ENCODE measurements at regions not wholly inside any gene's neighbourhood (a gene's known extent, or its start where the extent isn't known, plus 50 kb on each side); places are given as distances from the start of the nearest gene placed in this dataset.
"Not testable (repeated sequence)": the region's sequence is repeated elsewhere in the genome, so short reads cannot be mapped to it uniquely, and the experiment has no call there.

DNA sequence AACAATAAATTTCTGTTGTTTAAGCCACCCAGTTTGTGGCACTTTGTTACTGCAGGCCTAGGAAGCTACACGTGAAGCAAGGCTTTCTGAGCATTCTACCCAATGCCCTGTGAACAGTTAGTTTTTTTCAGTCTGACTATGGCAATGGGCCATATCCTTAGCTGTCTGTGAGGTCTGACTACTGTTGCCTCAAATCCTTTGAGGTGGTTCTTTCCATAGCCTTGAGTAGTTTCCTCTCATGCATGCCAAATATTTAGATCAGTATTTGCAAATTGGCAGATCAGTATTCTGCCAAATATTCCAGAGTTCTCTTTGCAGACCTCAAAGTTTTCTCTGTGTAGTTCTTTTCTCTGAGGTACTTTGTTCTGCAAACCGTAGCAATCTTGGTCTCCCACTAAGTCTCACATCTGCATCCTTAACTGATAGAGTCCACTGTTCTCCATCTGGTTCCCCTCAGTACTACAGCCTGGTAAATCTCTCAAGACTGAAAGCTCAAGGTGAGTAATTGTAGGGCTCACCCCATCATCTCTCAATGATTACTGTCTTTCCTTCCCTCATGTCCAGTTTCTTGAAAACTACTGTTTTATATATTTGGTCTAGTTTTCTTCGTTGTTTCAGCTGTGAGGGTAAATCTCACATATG, 984.9 kb upstream of the INTU start:
- Histone ChIP-seq H3K4me1 (ENCODE audit: low read length) (no peaks in the 10 kb centered on the region), H3K36me3 (replicated peaks; ENCODE audit: low read depth, low read length) (no peaks in the 10 kb centered on the region), H3K79me2 (ENCODE audit: low read length) (no peaks in the 10 kb centered on the region), H3K9me3 (ENCODE audit: insufficient read depth, low read length) (no peaks in the 10 kb centered on the region), H3K27me3 (ENCODE audit: low read depth, low read length) (no peaks in the 10 kb centered on the region), H3K4me2 (ENCODE audit: low read length) (no peak overlapping the region), H2AFZ (ENCODE audit: low read depth, low read length) (no peak overlapping the region), H3K9ac (ENCODE audit: low read length) (no peak overlapping the region), H3K27ac (ENCODE audit: low read length) (no peak overlapping the region), H3K4me3 (ENCODE audit: low read length) (no peak overlapping the region), H4K20me1 (ENCODE audit: insufficient read depth, low read length) (no peaks in the 10 kb centered on the region)
- TF ChIP-seq EZH2phosphoT487 (IDR thresholded peaks at IDR 0.05; ENCODE audit: low read depth): no peak
- TF ChIP-seq, protein P1, sequence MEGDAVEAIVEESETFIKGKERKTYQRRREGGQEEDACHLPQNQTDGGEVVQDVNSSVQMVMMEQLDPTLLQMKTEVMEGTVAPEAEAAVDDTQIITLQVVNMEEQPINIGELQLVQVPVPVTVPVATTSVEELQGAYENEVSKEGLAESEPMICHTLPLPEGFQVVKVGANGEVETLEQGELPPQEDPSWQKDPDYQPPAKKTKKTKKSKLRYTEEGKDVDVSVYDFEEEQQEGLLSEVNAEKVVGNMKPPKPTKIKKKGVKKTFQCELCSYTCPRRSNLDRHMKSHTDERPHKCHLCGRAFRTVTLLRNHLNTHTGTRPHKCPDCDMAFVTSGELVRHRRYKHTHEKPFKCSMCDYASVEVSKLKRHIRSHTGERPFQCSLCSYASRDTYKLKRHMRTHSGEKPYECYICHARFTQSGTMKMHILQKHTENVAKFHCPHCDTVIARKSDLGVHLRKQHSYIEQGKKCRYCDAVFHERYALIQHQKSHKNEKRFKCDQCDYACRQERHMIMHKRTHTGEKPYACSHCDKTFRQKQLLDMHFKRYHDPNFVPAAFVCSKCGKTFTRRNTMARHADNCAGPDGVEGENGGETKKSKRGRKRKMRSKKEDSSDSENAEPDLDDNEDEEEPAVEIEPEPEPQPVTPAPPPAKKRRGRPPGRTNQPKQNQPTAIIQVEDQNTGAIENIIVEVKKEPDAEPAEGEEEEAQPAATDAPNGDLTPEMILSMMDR (IDR thresholded peaks at IDR 0.05; ENCODE audit: low read depth, low read length): no peak

DNA sequence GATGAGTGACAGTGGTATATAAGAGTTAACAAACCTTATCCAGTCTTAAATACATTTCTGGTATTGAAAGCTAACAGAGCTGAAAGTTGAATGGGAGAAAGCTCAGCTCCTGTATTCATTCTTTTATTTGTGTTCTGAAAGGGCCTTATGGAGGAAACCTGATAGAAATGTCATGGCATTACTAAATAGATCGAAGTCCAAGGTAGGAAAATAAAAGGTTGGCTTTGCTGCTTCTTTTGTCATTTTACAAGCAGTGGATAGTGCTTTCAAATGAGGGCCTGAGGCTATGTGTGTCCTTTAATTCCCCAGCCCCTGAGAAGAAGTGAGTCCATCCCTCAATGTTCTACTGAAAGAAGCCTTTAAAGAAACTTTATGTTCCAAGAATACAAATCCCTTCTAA, 974.3 kb upstream of the INTU start:
- no peaks in the 10 kb centered on the region for H3K9me3 ChIP-seq (ENCODE audit: insufficient read depth, low read length)
- H4K20me1 ChIP-seq (ENCODE audit: insufficient read depth, low read length): no peaks in the 10 kb centered on the region
- no peaks in the 10 kb centered on the region for H3K4me1 ChIP-seq (ENCODE audit: low read length)
- H3K36me3 ChIP-seq (replicated peaks; ENCODE audit: low read depth, low read length): no peaks in the 10 kb centered on the region
- H3K27ac ChIP-seq (ENCODE audit: low read length): no peak overlapping the region
- TF ChIP-seq, protein P1 (IDR thresholded peaks at IDR 0.05; ENCODE audit: low read depth, low read length): no peak
- no peak for TF ChIP-seq EZH2phosphoT487 (IDR thresholded peaks at IDR 0.05; ENCODE audit: low read depth)
- H3K4me3 ChIP-seq (ENCODE audit: low read length): no peak overlapping the region
- H3K4me2 ChIP-seq (ENCODE audit: low read length): no peak overlapping the region
- H2AFZ ChIP-seq (ENCODE audit: low read depth, low read length): no peak overlapping the region
- H3K79me2 ChIP-seq (ENCODE audit: low read length): no peaks in the 10 kb centered on the region
- no peaks in the 10 kb centered on the region for H3K27me3 ChIP-seq (ENCODE audit: low read depth, low read length)
- no peak overlapping the region for H3K9ac ChIP-seq (ENCODE audit: low read length)

DNA sequence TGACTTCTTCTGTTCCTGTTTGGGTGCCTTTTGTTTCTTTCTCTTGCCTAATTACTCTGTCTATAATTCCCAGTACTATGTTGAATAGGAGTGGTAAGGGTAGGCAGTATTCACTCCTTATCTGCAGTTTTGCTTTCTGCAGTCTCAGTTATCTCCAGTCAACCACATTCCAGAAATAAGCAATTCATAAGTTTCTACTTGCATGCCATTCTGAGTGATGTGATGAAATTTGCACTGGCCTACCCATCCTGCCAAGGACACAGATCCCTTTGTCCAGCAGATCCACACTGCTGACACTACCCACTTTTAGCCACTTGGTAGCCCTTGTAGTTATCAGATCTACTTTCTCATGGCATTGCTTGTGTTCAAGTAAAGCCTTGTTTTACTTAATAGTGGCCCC, 971.6 kb upstream of the INTU start:
- H2AFZ ChIP-seq (ENCODE audit: low read depth, low read length): no peak overlapping the region
- no peaks in the 10 kb centered on the region for H3K4me1 ChIP-seq (ENCODE audit: low read length)
- no peaks in the 10 kb centered on the region for H4K20me1 ChIP-seq (ENCODE audit: insufficient read depth, low read length)
- no peak for TF ChIP-seq EZH2phosphoT487 (IDR thresholded peaks at IDR 0.05; ENCODE audit: low read depth)
- TF ChIP-seq, protein P1 (IDR thresholded peaks at IDR 0.05; ENCODE audit: low read depth, low read length): no peak
- H3K9ac ChIP-seq (ENCODE audit: low read length): no peak overlapping the region
- H3K27ac ChIP-seq (ENCODE audit: low read length): no peak overlapping the region
- H3K79me2 ChIP-seq (ENCODE audit: low read length): no peaks in the 10 kb centered on the region
- no peaks in the 10 kb centered on the region for H3K9me3 ChIP-seq (ENCODE audit: insufficient read depth, low read length)
- no peak overlapping the region for H3K4me2 ChIP-seq (ENCODE audit: low read length)
- H3K27me3 ChIP-seq (ENCODE audit: low read depth, low read length): no peaks in the 10 kb centered on the region
- no peak overlapping the region for H3K4me3 ChIP-seq (ENCODE audit: low read length)
- no peaks in the 10 kb centered on the region for H3K36me3 ChIP-seq (replicated peaks; ENCODE audit: low read depth, low read length)

DNA sequence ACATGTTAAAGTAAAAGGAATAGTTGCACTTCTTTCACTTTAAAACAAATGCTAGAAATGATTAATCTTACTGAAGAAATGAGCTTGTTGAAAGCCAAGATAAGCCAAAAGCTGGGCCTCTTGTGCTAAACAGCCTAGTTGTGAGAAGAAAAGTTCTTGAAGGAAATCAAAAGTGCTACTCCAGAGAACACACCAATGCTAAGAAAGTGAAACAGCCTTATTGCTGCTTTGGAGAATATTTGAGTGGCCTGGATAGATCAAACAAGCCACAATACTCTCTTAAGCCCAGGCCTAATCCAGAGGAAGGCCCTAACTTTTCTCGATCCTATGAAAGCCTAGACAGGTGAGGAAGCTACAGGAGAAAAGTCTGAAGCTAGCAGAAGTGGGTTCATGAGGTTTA, 967.9 kb upstream of the INTU start:
- Histone ChIP-seq H4K20me1 (ENCODE audit: insufficient read depth, low read length) (no peaks in the 10 kb centered on the region), H3K79me2 (ENCODE audit: low read length) (no peaks in the 10 kb centered on the region), H3K9me3 (ENCODE audit: insufficient read depth, low read length) (no peaks in the 10 kb centered on the region), H3K27ac (ENCODE audit: low read length) (no peak overlapping the region), H3K9ac (ENCODE audit: low read length) (no peak overlapping the region), H3K4me2 (ENCODE audit: low read length) (no peak overlapping the region), H2AFZ (ENCODE audit: low read depth, low read length) (no peak overlapping the region), H3K27me3 (ENCODE audit: low read depth, low read length) (no peaks in the 10 kb centered on the region), H3K4me3 (ENCODE audit: low read length) (no peak overlapping the region), H3K36me3 (replicated peaks; ENCODE audit: low read depth, low read length) (no peaks in the 10 kb centered on the region), H3K4me1 (ENCODE audit: low read length) (no peaks in the 10 kb centered on the region)
- TF ChIP-seq, protein P1 (IDR thresholded peaks at IDR 0.05; ENCODE audit: low read depth, low read length): no peak
- TF ChIP-seq EZH2phosphoT487 (IDR thresholded peaks at IDR 0.05; ENCODE audit: low read depth): no peak

DNA sequence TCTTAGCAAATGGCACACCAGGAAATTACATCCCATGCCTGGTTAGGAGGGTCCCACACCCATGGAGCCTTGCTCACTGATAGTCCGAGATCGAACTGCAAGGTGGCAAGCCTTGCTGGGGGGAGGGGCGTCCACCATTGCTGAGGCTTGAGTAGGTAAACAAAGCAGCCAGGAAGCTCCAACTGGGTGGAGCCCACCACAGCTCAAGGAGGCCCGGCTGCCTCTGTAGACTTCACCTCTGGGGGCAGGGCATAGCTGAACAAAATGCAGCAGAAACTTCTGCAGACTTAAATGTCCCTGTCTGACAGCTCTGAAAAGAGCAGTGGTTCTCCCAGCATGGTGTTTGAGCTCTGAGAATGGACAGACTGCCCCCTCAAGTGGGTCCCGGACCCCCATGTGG, 962.7 kb upstream of the INTU start:
- not testable (repeated sequence) for H4K20me1 ChIP-seq (ENCODE audit: insufficient read depth, low read length); H3K36me3 ChIP-seq (replicated peaks; ENCODE audit: low read depth, low read length); H3K27ac ChIP-seq (ENCODE audit: low read length); H3K79me2 ChIP-seq (ENCODE audit: low read length); H3K27me3 ChIP-seq (ENCODE audit: low read depth, low read length); H2AFZ ChIP-seq (ENCODE audit: low read depth, low read length); H3K4me3 ChIP-seq (ENCODE audit: low read length); H3K9ac ChIP-seq (ENCODE audit: low read length); H3K4me2 ChIP-seq (ENCODE audit: low read length); H3K4me1 ChIP-seq (ENCODE audit: low read length); H3K9me3 ChIP-seq (ENCODE audit: insufficient read depth, low read length)
